Mesodermal cell (in vitro differentiated cells): ENCODE measurements at regions not wholly inside any gene's neighbourhood (a gene's known extent, or its start where the extent isn't known, plus 50 kb on each side); places are given as distances from the start of the nearest gene placed in this dataset.
A peak's percentile ranks its signal among the peaks of the same experiment; 100 is the strongest.

Experiments used
- H3K27ac ChIP-seq: 2 replicates; pipeline ENCODE4 v1.7.0; 2013; ENCODE audit warnings: mild to moderate bottlenecking, low read depth, low read length, moderate library complexity; ENCODE audit not compliant: severe bottlenecking
- H3K36me3 ChIP-seq: 2 replicates; pipeline ENCODE4 v1.7.1; 2013; ENCODE audit warnings: mild to moderate bottlenecking, low read length, moderate library complexity; ENCODE audit not compliant: control insufficient read depth, insufficient read depth
- H3K4me1 ChIP-seq: one replicate; pipeline ENCODE4 v1.7.1; 2013; ENCODE audit warnings: mild to moderate bottlenecking, low read length; ENCODE audit not compliant: insufficient read depth, control insufficient read depth, poor library complexity, severe bottlenecking
- H3K4me3 ChIP-seq: 2 replicates; pipeline ENCODE4 v1.7.0; 2013; ENCODE audit warnings: low read length, control low read depth, mild to moderate bottlenecking; ENCODE audit not compliant: insufficient read depth, poor library complexity, severe bottlenecking; ENCODE audit errors: extremely low read depth
- H3K9me3 ChIP-seq: 2 replicates; pipeline ENCODE4 v1.7.1; 2013; ENCODE audit warnings: mild to moderate bottlenecking, low read length, moderate library complexity; ENCODE audit not compliant: control insufficient read depth
- WGBS, 2 experiments: methylation state at CpG; one replicate each; pipeline ENCODE4 v1.1.5; 2013; ENCODE audit warnings: missing lambda C conversion rate in 2 of 2; ENCODE audit not compliant: insufficient coverage in 2 of 2; 5-methylcytosine and 5-hydroxymethylcytosine counted together

DNA sequence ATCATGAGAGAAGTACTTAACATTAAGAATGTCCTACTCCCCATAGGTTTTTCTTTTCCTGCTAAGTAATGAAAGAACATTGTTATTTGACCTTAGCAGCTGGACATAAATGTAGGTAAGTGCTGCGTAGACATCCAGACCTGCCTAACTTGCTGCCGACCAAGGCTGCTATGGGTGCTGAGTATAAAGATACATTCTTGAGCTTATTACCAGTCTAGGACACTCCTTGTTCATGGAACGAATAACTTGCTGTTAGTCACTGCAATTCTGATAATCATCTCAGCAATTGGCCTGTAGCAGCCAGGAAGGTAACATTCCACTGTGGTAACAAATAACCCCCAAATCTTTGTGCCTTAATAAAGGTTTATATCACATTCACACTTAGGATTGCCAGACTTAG lies 478.1 kb downstream of the VRK1 start:
- H3K36me3 ChIP-seq, result no peaks in the 10 kb centered on the region
- WGBS, 2 experiments, result 87 to 100% methylated on average over 2 to 3 of the region's 3 CpGs
- H3K4me3 ChIP-seq, result no peak overlapping the region
- H3K9me3 ChIP-seq, result no peaks in the 10 kb centered on the region
- no peak overlapping the region for H3K27ac ChIP-seq
- peaks cover 8% of the 10 kb centered on the region for H3K4me1 ChIP-seq

DNA sequence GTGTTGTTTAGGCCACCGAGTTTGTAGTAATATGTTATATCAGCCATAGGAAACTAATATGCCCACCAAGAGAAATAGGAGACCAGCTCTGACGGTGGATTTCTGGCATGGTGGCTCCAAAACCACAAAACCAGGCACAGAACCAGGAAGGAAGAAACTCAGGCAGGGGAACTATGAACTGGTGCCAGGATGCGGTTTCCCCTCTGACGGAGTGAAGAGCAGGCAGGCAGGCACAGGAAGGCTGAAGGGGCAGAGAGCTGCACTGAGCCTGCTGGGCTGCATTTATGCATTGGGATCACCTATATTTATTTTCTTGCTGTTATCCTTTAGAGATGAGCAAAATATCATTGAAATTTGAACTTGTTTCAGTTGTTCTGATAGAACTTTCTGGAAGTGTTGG lies 479.4 kb downstream of the VRK1 start:
- Histone ChIP-seq H3K36me3 (no peaks in the 10 kb centered on the region), H3K27ac (no peak overlapping the region)
- WGBS, 2 experiments, result 87 to 94% methylated on average over 2 to 4 of the region's 4 CpGs

DNA sequence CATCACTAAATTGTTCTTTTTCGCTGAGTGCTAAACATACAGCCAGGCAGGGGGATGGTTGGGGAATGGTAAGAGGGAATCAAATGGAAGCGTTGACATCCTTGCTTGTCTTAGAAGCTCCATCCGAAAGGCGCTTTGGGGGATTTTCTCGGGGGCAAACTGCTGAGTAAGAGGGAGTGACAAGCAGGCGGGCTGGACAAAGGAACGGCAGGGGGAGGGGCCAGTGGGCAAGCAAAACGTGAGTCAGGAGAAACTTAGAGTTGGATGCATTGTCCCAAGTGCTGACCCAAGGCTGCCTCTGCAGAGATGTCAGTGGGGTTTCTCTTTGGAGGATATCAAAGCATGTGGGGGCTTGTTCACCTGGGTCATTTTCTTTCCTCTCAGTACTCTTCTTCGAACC lies 480.5 kb downstream of the VRK1 start:
- H3K27ac ChIP-seq, result no peak overlapping the region
- H3K9me3 ChIP-seq, result no peaks in the 10 kb centered on the region
- H3K4me3 ChIP-seq, result no peak overlapping the region
- 29 to 33% methylated on average over 6 to 7 of the region's 9 CpGs for WGBS, 2 experiments
- peaks cover 8% of the 10 kb centered on the region for H3K4me1 ChIP-seq
- no peaks in the 10 kb centered on the region for H3K36me3 ChIP-seq

More for the DNA sequence above, 479.4 kb downstream of the VRK1 start:
- Histone ChIP-seq H3K4me3 (no peak overlapping the region), H3K4me1 (peaks cover 8% of the 10 kb centered on the region), H3K9me3 (no peaks in the 10 kb centered on the region)

DNA sequence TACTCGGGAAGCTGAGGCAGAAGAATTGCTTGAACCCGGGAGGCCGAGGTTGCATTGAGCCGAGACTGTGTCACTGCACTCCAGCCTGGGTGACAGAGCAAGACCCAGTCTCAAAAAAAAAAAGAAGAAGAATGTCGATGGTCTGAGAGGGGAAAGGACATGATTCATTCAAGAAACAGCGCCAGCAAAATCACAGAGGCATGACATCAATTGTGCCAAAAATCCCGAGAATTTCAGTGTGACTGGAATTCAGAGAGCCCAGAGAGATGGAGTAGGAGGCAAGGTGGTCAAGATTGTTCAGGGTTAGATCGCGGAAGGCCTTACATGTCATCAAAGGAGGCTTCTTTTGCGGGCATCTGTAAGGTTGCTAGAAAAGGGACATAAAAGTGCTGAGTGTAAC lies 483.3 kb downstream of the VRK1 start:
- Histone ChIP-seq H3K4me1 (peaks cover 8% of the 10 kb centered on the region), H3K36me3 (no peaks in the 10 kb centered on the region), H3K27ac (peak overlapping the region; percentile 38), H3K4me3 (no peak overlapping the region), H3K9me3 (no peaks in the 10 kb centered on the region)
- 80 to 81% methylated on average over 7 to 9 of the region's 10 CpGs for WGBS, 2 experiments

DNA sequence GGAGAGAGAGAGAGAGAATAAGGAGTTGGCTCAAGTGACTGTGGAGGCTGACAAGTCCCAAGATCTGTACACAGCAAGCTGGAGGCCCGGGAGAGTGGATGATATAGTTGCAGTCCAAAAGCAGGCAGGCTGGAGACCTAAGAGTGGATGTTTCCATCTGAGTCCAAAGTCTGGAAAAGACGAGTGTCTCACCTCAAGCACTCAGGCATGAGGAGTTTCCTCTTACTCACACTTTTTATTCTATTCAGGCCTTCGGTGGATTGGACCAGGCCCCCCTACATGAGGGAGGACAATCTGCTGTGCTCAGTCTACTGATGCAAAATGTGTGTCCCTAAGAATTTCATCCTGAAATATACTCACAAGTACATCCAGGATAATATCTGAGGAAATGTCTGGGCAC lies 484.6 kb downstream of the VRK1 start:
- Histone ChIP-seq H3K9me3 (no peaks in the 10 kb centered on the region), H3K36me3 (no peaks in the 10 kb centered on the region), H3K4me3 (no peak overlapping the region), H3K27ac (no peak overlapping the region), H3K4me1 (peaks cover 8% of the 10 kb centered on the region)
- WGBS, 2 experiments, result 81 to 94% methylated on average over 2 to 3 of the region's 3 CpGs

DNA sequence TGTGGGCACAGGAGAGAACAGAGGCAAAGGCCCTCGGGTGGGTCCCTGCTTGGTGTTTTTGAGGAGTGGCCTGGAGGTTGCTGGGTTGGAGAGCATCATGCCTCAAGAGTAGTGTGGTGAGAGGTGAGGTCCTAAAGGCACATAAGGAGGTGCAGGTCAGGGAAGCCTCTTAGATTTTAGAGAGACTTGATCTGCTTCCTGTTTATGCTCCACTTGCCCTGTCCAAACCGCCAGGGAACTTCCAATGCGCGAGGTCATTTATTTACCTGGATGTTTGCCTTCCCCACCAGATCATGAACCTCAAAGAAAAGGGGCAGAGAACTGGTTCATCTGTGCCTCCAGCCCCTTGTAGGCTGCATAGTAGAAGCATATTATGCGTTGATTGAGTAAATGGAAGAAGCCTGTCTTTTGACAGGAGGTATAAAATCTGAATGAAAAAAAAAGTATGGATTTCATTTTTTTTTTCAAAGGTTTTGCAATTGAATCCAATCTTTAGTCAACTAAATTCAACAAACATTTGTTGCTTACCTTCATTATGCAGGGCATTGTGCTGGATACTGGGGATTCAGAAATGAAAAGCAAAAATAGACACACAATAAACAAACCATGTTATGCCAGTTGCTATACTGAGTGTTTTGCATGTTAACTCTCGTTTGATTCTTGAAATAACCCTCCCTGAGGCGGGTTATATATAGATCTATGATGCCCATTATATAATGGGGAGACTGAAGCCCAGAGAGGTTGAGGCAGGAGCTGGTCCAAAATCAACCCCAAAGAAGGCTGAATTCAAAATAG lies 485.2 kb downstream of the VRK1 start:
- no peaks in the 10 kb centered on the region for H3K9me3 ChIP-seq
- H3K4me1 ChIP-seq, result peaks cover 7% of the 10 kb centered on the region
- no peaks in the 10 kb centered on the region for H3K36me3 ChIP-seq
- whole genome bisulfite sequencing, 2 experiments, result 85 to 98% methylated on average over 5 of the region's 7 CpGs
- no peak overlapping the region for H3K4me3 ChIP-seq
- no peak overlapping the region for H3K27ac ChIP-seq

DNA sequence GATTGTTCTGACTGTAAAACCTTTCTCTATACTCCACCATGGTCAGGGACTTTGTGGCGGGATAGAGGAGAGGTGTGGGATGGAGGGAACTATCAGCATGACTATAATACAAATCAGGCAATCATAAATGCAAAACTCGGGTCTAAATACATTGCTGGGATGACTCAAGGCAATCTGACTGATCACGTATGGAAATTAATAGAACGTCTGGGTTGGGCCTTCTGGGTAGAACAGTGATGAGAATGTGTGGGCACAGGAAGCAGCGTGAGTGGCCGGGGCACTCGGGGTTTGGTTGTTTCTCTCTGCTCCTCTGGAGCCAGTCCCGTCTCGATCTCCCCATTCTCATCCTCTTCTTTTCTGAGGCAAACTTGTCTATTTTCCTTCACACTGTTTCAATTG lies 485.8 kb downstream of the VRK1 start:
- Histone ChIP-seq H3K4me3 (no peak overlapping the region), H3K4me1 (peaks cover under 1% of the 10 kb centered on the region), H3K27ac (no peak overlapping the region), H3K36me3 (no peaks in the 10 kb centered on the region), H3K9me3 (no peaks in the 10 kb centered on the region)
- WGBS, 2 experiments, result 89 to 94% methylated on average over 4 to 7 of the region's 9 CpGs

DNA sequence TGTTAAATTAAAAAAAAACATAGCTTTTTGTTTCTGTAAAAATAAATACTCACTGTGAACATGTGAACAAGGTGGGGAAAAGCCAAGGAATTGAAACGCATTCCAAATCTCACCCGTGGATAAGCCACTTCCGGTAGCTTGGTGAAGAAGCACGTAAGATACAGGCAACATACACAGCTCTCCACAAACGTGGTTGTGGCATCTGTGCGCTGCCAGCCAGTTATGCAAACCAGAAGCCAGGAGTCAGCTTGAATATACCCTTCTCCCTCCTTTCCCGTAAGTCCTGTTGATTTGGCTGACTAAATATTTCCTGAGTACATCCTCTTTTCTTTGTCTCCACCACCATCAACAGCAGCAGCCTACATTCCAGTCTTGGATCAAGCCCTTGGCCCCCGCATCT lies 486.2 kb downstream of the VRK1 start:
- Histone ChIP-seq H3K9me3 (no peaks in the 10 kb centered on the region), H3K4me3 (no peak overlapping the region), H3K27ac (no peak overlapping the region), H3K36me3 (no peaks in the 10 kb centered on the region), H3K4me1 (no peaks in the 10 kb centered on the region)
- WGBS, 2 experiments, result 91% methylated on average over 8 of the region's 8 CpGs

DNA sequence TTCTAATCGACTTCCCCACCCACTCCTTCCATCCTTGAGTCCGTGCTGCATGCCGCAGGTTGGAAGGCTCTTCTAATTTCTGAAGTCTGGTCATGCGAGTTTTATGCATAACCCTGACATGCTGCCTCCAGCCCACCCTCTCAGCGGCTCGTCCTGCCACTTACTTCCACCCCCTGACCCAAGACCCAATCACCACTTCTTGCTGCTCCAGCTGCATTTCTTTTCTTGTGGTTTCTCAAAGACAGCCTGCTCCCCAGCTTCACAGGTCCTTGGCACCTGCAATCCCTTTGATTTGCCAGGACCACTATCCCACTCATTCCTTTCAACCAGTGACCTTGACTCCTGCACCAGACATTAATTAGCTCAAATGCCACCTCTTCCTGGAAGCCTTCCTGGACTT lies 486.7 kb downstream of the VRK1 start:
- 89 to 96% methylated on average over 6 of the region's 6 CpGs for WGBS, 2 experiments
- no peak overlapping the region for H3K4me3 ChIP-seq
- H3K27ac ChIP-seq, result no peak overlapping the region
- H3K36me3 ChIP-seq, result no peaks in the 10 kb centered on the region
- no peaks in the 10 kb centered on the region for H3K4me1 ChIP-seq
- no peaks in the 10 kb centered on the region for H3K9me3 ChIP-seq

DNA sequence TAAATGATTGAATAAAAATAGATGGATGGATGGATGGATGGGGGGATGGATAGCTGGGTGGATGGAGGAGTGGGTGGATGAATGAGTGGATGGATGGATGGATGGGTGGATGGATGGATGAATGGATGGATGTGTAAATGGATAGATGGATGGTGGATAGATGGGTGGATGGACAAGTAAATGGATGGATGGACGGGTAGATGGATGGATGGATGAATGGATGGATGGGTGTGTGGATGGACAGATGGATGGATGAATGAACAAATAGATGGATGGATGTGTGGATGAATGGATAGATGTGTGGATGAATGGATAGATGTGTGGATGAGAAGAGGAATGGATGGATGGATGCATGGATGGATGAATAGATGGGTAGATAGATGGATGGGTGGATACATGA lies 490.8 kb downstream of the VRK1 start:
- peaks cover 6% of the 10 kb centered on the region for H3K4me1 ChIP-seq

DNA sequence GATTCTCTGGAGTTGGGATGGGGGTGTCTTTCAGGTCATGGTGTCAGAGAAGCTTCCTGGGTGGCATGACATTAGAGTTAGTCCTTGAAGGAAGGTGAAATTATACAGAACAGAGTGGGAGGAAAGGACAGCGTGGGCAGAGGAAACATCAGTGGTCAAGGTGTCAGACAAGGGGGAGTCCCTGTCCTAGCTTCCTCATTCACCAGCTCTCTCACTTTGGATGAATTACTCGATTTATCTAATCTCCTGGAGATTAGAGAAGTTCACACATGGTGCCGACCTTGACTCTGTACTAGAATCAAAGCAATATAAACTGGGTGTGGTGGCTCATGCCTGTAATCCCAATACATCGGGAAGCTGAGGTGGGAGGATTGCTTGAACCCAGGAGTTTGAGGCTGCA lies 492.9 kb downstream of the VRK1 start:
- peaks cover 6% of the 10 kb centered on the region for H3K4me1 ChIP-seq
- H3K36me3 ChIP-seq, result no peaks in the 10 kb centered on the region
- WGBS, 2 experiments, result 86 to 90% methylated on average over 2 of the region's 4 CpGs
- H3K4me3 ChIP-seq, result no peak overlapping the region
- no peak overlapping the region for H3K27ac ChIP-seq
- H3K9me3 ChIP-seq, result no peaks in the 10 kb centered on the region

More for the DNA sequence above, 490.8 kb downstream of the VRK1 start:
- Histone ChIP-seq H3K4me3 (no peak overlapping the region), H3K9me3 (no peaks in the 10 kb centered on the region), H3K36me3 (no peaks in the 10 kb centered on the region), H3K27ac (no peak overlapping the region)
- WGBS, 2 experiments, result 80 to 89% methylated on average over 1 of the region's 1 CpG
